GM18526 (cell line): ENCODE measurements at regions not wholly inside any gene's neighbourhood (a gene's known extent, or its start where the extent isn't known, plus 50 kb on each side); places are given as distances from the start of the nearest gene placed in this dataset.

ENCODE experiments used
- POLR2A ChIP-seq: IDR thresholded peaks from 3 replicates; pipeline ENCODE4 v1.6.1; 2011; ENCODE audit not compliant: insufficient read length; ENCODE audit errors: extremely low read depth

DNA sequence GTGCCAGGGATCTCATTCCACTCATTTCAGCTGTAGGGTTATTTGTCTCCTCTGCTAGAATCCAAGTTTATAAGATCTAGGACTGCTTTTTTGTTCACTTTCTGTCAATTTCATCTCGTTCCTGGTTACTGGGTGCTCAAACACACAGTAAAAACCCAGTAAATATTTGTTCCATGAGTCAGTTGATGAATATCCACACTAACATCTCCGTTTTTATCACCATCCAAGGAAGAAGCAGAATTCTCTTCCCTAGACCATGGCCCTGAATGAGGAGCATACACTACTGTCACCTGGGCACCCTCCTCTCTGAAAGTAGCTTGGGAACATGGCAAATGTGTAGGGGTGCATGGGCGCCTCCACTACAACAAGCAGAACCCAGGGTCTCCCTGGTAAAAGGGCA lies 390.8 kb downstream of the FOXO1 start:
- TF ChIP-seq POLR2A: no peak

DNA sequence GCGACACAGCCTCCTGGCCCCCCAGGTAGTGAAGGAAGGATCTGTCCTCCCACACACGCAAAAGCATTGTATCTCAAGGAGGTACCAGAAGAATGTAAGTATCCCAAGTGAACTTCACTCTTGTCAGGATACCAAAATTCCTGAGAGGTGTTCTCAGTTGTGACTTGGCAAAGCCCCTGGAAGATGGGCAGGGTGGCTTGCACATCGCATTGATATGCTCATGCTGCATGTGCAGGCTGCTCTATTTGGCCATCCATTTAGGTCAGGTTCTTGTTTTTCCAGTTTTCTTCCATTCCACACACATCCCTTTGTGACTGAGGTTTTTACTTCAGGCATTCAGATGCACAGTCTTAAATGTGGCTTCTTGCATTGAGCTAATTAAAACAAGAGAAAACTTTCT lies 382.8 kb downstream of the FOXO1 start:
- no peak for TF ChIP-seq POLR2A

GRCh38 chr13:40285634-40286033 lies 380.8 kb downstream of the FOXO1 start:
- TF ChIP-seq POLR2A: no peak

DNA sequence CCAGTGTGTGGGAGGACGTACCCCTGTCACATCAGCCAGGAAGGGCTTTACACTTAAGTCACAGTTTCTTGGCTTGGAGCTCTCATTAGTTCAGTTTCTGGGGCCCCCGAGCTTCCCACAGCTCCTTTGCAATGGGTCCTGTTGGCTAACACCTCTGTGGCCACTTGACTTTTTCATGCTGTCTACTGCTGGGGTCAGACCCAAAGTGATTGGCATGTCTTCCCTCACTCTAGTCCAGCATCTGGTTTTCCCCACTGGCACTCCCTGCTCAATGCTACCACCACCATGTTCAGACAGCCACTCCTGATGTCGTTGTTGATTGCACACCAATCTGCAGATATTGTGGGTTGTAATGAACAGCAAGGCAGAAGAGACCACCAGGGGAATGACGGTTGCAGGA lies 379.0 kb downstream of the FOXO1 start:
- TF ChIP-seq POLR2A: no peak

DNA sequence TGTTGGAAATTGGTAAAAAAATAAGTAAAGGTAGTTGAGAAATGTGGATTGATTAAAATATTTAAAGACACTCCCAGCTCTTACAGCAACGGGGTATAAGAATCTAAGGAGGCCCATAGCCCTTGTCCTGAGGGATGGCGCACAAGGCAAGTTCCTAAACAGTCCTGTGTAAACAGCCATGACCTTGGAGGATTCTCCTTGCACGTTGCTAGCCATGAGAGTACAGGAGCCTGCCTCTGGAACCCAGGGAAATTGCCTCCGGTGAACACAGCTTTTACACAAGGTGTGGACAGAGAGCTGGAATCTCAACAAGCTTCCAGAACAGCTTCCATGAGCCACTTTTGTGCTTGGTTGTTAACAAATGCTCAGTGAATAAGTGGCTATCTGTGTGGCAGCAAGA lies 378.2 kb downstream of the FOXO1 start:
- TF ChIP-seq POLR2A: no peak

DNA sequence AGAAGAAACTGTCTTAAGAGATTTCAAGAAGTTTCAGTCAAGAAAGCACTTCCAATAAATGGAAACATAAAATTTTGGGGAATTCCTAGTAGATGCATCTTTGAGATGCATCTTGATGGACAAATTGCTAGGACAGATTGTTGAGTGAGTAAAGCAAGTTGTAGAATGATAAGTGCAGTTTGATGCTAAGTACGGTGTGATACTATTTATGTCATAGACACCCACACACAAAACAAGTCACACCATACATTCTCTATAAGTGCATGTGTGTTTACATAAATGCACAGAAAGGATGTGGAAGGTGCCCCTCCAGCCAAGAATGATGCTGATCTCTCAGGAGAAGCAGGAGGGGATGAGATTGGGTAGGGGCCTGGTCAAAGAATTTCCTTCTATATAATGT lies 375.7 kb downstream of the FOXO1 start:
- TF ChIP-seq POLR2A: no peak

- no peak for TF ChIP-seq POLR2A
Observed at GRCh38 chr13:40292108-40292507, 374.3 kb downstream of the FOXO1 start.

- no peak for TF ChIP-seq POLR2A
Observed at GRCh38 chr13:40292536-40292935, 373.9 kb downstream of the FOXO1 start.

DNA sequence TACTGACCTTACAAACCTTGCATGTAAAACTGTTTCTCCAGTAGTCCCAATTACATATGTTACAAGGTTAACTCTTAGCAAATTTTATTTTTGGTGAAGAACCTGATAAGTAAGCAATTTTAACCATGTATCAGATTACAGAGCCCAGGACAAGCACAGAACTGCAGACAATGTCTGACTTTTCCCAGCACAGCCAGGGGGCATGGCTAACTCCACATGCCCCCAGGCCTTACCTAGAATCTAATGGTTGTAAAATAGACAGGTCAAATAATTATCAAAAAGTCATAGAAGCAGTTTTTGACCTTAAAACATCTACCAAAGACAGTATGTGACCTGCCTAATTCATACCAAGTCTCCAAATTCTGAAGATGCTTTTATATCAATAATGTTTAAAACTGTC lies 364.1 kb downstream of the FOXO1 start:
- TF ChIP-seq POLR2A: no peak

DNA sequence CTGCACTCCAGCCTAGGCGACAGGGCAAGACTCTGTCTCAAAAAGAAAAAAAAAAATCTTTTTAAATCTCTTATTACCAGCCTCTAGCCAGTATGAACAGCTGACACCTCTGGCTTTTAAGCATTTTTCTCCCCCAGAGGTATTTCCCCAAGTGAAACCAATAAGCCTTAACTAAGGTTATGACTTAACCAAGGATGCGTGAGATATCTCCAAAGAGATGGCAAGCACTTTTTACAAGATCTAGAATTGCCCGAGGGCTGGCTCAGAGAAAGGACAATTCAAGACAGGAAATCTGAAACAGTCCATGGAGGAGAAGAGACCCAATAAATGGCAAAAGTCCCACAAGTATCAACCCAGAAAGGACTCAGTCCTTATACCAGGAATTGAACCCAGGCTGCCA lies 362.1 kb downstream of the FOXO1 start:
- TF ChIP-seq POLR2A: no peak

DNA sequence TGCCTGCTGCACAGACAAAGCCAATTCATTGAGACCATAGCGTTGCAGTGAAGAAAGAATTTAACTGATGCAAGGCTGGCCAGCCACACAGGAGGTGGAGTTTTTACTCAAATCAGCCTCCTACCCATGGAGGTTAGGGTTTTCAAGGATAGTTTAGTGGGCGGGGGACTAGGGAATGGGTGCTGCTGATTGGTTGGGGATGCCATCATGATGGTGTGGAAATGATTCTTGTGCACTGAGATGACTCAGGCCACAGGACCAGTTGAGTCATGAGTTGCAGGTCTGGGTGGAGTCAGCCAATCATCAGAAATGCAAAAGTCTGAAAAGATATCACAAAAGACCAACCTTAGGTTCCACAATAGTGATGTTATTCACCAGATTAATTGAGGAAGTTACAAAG lies 359.6 kb downstream of the FOXO1 start:
- no peak for TF ChIP-seq POLR2A

DNA sequence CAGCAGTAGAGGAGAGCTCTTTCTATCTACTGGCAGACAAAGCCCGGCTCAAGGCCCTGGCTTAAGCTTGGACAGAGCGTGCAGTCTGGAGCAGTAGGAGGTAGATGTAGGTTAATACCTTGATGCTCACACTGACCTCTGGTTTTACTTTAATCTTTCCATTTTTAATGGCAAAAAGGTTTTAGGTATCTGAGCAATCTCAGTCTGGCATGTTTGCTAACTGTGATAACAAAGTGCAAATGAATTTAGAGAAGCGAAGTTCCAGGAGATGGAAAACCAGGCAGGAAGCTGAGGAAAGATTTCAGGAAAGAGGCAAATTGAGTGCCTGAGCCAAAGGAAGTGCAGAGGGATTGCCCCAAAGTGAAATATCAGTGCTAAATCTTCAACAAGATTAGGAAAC lies 356.6 kb downstream of the FOXO1 start:
- TF ChIP-seq POLR2A: no peak

GRCh38 chr13:40311356-40312101 lies 354.9 kb downstream of the FOXO1 start:
- no peak for TF ChIP-seq POLR2A

GRCh38 chr13:40313269-40314200 lies 352.9 kb downstream of the FOXO1 start:
- TF ChIP-seq POLR2A: no peak

- TF ChIP-seq POLR2A: no peak
Observed at GRCh38 chr13:40315416-40316064, 350.9 kb downstream of the FOXO1 start.

GRCh38 chr13:40316301-40316700 lies 350.1 kb downstream of the FOXO1 start:
- TF ChIP-seq POLR2A: no peak
